ENCODE measurements at regions not wholly inside any gene's neighbourhood (a gene's known extent, or its start where the extent isn't known, plus 50 kb on each side); places are given as distances from the start of the nearest gene placed in this dataset.
"Not testable (repeated sequence)": the region's sequence is repeated elsewhere in the genome, so short reads cannot be mapped to it uniquely, and the experiment has no call there.

DNA sequence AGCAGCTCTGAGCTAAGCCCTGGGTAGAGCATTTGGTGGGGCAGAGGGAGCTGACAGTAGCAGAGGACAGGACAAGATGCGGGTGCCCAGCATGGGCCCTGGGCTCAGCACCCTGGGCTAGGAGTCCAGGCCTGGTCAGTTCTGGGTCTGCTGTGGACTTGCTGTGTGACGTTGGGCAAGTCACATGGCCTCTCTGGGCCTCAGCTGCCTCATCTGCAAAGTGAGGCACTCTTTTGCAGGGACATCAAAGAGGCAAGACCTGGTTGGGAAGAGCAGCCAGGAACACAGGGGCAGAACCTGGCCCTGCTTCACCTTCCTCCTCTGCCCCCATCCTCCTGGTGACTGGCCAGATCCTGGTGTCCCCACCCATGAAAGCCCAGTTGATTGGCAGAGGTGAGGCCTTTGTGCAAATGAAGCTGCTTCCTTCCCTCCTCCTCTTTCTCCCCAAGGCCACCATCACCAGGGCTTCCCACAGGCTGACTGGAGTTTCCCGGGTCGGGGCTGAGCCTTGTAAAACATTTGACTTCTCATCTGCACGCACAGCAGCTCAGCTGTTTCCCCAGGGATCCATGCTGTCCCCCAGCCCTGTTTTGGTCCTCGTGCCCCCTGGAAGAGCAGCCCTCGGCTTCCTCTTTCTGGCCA lies 350.5 kb downstream of the MATN1 start:
- DNase-seq (ENCODE audit: low read depth in 2 of 3, low spot score in 2 of 3), result no peak

GRCh38 chr1:30371888-30372791 lies 351.2 kb downstream of the MATN1 start:
- DNase-seq (ENCODE audit: low read depth in 2 of 3, low spot score in 2 of 3), result no peak

DNA sequence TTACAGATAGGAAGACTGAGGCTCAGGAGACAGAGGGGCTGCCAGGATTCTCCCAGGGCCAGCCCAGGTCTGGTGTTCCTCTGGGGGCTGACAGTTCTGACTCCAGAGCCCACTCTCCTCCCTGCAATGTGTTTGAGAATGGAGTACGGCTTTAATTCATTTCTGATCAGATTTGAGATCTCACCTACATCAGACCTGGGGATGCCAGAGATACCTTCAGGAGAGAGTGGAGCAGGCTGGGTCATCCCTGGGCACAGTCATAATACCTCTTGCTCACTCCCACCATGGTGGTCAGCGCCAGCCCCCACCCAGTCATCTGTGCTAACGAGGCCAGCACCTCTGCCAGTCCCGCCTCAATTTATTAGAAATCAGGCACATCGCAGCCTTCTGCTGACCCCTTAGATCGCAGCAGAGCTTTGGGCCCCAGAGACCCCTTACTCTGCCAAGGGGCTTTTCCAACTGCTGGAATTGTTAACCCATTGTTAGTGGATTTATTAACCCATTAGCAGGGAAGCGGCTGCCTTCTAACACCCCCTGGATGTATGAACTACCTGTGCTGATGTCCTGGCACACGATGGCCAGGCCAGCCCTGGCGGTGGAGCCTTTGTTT lies 352.1 kb downstream of the MATN1 start:
- no peak for DNase-seq (ENCODE audit: low read depth in 2 of 3, low spot score in 2 of 3)

GRCh38 chr1:30368651-30369240 lies 354.6 kb downstream of the MATN1 start:
- no peak for DNase-seq (ENCODE audit: low read depth in 2 of 3, low spot score in 2 of 3)

GRCh38 chr1:30366911-30367310 lies 356.5 kb downstream of the MATN1 start:
- no peak for DNase-seq (ENCODE audit: low read depth in 2 of 3, low spot score in 2 of 3)

- DNase-seq (ENCODE audit: low read depth in 2 of 3, low spot score in 2 of 3), result no peak
Observed at GRCh38 chr1:30366199-30366598, 357.2 kb downstream of the MATN1 start.

GRCh38 chr1:30365596-30365995 lies 357.8 kb downstream of the MATN1 start:
- no peak for DNase-seq (ENCODE audit: low read depth in 2 of 3, low spot score in 2 of 3)

DNA sequence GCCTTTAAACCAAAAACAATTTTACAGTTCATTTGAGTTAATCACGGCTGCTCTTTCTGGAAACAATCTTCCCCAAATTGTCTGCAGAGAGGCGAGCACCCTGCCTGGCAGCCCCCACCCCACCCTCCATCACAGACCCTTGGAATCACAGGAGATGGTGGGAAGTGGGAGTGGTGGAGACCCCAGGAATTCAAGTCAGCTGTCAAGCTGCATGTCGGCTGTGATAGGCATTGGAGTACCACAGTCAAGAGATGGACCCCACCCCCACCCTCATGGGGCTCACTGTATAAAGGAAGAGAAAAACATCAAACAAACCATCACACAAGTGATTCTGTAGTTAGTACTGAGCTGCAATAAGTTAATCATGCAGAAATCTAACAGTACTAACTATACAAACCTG lies 360.4 kb downstream of the MATN1 start:
- DNase-seq (ENCODE audit: low read depth in 2 of 3, low spot score in 2 of 3), result no peak

DNA sequence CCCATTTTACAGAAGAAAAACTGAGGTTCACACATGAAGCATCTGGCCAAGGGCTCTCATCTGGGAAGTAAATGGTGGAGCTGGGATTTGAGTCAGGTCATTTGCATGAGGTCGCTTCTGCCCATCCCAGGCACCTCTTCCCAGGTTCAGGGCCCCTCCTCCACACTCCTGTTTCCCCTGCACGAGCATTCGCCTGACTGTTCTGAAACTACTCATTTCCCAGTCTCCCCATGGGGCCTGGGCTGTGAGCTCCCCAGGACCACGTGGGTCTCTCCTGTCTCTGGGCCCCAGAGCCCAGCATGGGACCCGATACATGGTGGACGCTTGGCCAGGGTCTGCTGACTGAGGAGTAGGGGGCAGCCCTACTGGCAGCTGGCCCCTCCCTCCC lies 360.8 kb downstream of the MATN1 start:
- DNase-seq (ENCODE audit: low read depth in 2 of 3, low spot score in 2 of 3), result no peak

DNA sequence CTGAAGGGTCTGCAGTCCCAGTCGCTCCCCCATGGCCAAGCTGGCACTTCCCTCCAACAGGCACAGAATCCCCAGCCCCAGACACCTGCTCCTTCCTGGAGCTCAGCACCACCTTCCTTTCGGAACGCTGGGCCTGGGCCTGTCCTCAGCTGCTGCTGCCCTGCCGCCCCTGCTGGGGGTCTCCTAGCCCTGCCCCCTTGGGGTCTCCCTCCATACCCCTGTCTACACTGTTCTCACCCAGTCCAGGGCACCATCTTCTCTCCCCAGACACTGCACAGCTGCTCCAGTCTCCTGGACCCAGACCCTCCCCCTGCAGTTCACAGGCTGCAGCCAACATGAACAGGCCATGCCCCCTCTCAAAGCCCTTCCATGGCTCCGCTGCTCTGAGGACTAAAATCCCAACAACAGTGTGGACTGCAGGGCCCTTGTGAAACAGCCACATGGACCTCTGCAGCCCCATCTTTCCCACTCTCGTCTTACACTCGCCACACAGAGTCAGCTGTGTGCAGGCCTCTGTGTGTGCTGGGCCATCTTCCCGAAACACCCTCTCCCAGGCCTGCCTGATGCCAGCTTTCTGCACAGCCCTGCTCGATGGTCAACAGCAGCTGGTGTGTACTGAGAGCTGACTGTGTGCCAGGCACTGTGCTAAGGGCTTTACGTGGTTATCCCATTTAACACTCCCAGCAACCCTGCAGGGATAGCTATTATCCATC lies 361.3 kb downstream of the MATN1 start:
- not testable (repeated sequence) for DNase-seq (ENCODE audit: low read depth in 2 of 3, low spot score in 2 of 3)

GRCh38 chr1:30360753-30361152 lies 362.6 kb downstream of the MATN1 start:
- no peak for DNase-seq (ENCODE audit: low read depth in 2 of 3, low spot score in 2 of 3)

- DNase-seq (ENCODE audit: low read depth in 2 of 3, low spot score in 2 of 3), result no peak
Observed at GRCh38 chr1:30360281-30360680, 363.1 kb downstream of the MATN1 start.

- no peak for DNase-seq (ENCODE audit: low read depth in 2 of 3, low spot score in 2 of 3)
Observed at GRCh38 chr1:30359539-30360220, 363.7 kb downstream of the MATN1 start.

DNA sequence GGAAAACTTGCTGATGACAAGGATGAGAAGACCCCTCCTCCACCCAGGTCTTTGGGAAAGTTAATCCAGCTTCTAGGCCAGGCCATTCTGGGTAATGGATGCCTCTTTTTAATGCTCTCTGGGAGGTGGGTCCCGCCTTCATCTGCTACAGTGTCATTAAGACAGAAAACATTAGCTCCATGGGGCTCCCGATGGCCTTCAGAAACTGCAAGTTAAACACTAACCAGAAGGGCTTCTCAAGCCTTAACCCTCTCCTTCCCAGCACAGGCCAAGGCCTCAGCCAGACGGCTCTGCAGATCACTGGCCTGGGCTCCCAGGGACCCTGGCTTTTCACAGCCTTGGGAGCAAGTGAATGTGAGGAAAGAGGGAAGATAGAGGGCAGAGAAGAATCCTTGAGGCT lies 364.9 kb downstream of the MATN1 start:
- DNase-seq (ENCODE audit: low read depth in 2 of 3, low spot score in 2 of 3), result no peak

DNA sequence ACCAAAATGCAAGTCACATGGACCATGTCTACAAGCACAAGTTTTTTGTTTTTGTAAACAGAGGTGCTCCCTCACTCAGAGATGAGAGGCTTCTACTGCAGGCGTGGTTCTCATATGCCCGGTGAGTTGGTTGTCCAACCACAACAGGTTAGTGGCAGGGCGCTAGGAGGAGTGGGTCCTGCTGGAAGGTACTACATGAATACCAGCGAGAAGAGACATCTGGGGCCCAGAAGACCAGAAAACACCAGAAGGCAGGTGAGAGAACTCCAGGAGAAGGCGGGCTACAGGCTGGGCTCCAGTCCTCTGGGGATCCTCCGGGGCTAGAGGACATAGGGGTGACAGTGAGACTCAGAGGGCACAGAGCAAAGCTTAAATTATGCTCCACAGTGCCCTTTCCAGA lies 366.5 kb downstream of the MATN1 start:
- no peak for DNase-seq (ENCODE audit: low read depth in 2 of 3, low spot score in 2 of 3)

GRCh38 chr1:30354410-30354809 lies 369.0 kb downstream of the MATN1 start:
- DNase-seq (ENCODE audit: low read depth in 2 of 3, low spot score in 2 of 3), result no peak

- no peak for DNase-seq (ENCODE audit: low read depth in 2 of 3, low spot score in 2 of 3)
Observed at GRCh38 chr1:30353637-30354036, 369.7 kb downstream of the MATN1 start.

GRCh38 chr1:30348147-30348546 lies 375.2 kb downstream of the MATN1 start:
- no peak for DNase-seq (ENCODE audit: low read depth in 2 of 3, low spot score in 2 of 3)

DNA sequence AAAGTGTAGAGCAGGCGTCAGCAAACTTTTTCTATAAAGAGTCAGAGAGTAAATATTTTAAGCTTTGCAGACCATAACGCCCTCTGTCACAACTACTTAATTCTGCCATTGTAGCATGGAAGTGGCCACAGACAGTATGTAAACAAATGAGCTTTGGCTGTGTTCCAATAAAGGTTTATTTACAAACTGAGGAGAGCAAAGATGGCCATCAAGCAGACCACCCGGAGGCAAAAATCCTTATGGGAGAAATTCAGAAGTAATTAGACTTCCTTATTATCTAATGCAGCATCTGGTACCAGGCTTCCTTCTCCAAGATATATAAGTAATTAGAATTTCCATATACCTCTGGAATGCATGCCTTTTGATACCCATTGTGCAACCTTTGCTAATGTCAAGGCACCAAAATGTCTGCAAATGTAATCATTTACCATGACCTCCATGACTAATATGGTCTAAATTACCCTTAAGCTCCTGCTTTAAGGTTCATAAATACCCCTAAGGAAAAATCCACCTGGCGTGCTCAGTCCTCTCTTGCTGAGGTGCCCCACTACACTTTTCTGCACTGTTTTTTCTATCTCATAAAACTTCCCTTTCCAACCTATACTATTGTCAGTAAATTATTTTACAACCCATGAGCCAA lies 377.8 kb downstream of the MATN1 start:
- DNase-seq (ENCODE audit: low read depth in 2 of 3, low spot score in 2 of 3), result no peak

GRCh38 chr1:30343562-30343961 lies 379.8 kb downstream of the MATN1 start:
- DNase-seq (ENCODE audit: low read depth in 2 of 3, low spot score in 2 of 3), result no peak
